ENCODE measurements at regions not wholly inside any gene's neighbourhood (a gene's known extent, or its start where the extent isn't known, plus 50 kb on each side); places are given as distances from the start of the nearest gene placed in this dataset.

DNA sequence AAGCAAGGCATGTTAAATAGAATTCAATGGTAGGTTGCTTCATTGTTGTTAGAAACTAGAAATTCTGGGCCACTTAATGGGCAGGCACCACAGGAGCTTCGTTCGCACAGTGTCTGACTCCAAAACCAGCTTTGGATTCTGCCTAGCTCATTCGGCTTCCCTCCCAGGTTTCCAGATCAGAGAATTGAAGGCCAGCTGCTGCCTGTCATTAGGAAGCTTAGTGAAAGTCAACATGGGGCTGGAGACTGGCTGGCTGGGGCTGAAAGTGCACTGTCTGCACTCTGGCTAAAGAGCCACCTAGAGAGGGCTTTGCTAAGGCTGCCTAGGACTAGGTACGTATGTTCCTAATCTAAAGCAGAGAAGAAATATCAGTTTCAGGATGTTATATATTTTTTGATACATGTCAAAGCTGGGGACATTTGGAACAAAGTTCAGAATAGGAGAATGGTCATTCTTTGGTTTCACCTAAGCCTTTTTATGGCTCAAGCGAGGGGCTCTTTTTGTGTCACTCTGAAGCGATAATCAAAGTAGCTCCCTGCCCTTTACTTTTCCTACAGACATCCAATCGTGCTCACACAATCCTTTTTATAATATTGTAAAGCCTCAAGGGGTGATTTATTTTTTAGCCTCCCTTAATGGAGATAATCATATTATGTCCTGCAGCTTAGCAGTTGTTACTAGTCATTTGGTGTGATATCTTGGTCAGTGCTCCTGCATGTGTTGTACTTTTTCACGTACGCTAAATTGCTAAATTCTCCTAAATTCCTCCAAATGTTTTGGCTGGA lies 238.5 kb upstream of the NAV3 start:
- no peak for TF ChIP-seq EZH2 (IDR thresholded peaks at IDR 0.05; ENCODE audit: borderline replicate concordance, insufficient read depth, low read depth, low read length, poor library complexity, severe bottlenecking)
- TF ChIP-seq, protein P1, sequence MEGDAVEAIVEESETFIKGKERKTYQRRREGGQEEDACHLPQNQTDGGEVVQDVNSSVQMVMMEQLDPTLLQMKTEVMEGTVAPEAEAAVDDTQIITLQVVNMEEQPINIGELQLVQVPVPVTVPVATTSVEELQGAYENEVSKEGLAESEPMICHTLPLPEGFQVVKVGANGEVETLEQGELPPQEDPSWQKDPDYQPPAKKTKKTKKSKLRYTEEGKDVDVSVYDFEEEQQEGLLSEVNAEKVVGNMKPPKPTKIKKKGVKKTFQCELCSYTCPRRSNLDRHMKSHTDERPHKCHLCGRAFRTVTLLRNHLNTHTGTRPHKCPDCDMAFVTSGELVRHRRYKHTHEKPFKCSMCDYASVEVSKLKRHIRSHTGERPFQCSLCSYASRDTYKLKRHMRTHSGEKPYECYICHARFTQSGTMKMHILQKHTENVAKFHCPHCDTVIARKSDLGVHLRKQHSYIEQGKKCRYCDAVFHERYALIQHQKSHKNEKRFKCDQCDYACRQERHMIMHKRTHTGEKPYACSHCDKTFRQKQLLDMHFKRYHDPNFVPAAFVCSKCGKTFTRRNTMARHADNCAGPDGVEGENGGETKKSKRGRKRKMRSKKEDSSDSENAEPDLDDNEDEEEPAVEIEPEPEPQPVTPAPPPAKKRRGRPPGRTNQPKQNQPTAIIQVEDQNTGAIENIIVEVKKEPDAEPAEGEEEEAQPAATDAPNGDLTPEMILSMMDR (IDR thresholded peaks at IDR 0.05), result no peak
